ENCODE measurements at regions not wholly inside any gene's neighbourhood (a gene's known extent, or its start where the extent isn't known, plus 50 kb on each side); places are given as distances from the start of the nearest gene placed in this dataset.

DNA sequence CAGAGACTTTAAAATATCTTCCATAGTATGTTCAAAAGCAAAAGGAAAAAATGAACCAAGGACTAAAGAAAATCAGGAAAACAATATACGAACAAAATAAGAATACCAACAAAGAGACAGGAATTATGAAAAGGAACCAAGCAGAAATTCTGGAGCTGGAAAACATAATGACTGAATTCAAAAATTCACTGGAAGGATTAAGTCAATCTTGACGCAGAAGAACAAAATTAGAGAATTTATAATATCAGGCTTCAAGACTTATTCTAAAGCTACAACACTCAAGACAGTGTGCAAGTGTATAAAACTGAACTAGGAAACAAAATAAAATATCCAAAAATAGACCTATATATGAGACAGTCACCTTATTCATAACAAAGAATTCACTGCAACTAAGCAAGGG, 56.9 kb upstream of the GYPC start:
- TF ChIP-seq, protein P1, sequence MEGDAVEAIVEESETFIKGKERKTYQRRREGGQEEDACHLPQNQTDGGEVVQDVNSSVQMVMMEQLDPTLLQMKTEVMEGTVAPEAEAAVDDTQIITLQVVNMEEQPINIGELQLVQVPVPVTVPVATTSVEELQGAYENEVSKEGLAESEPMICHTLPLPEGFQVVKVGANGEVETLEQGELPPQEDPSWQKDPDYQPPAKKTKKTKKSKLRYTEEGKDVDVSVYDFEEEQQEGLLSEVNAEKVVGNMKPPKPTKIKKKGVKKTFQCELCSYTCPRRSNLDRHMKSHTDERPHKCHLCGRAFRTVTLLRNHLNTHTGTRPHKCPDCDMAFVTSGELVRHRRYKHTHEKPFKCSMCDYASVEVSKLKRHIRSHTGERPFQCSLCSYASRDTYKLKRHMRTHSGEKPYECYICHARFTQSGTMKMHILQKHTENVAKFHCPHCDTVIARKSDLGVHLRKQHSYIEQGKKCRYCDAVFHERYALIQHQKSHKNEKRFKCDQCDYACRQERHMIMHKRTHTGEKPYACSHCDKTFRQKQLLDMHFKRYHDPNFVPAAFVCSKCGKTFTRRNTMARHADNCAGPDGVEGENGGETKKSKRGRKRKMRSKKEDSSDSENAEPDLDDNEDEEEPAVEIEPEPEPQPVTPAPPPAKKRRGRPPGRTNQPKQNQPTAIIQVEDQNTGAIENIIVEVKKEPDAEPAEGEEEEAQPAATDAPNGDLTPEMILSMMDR (IDR thresholded peaks at IDR 0.05): no peak
- Histone ChIP-seq H3K36me3 (no peaks in the 10 kb centered on the region), H3K4me1 (no peaks in the 10 kb centered on the region), H3K9me3 (peaks cover 5% of the 10 kb centered on the region), H3K4me3 (no peak overlapping the region), H3K27me3 (no peaks in the 10 kb centered on the region), H3K27ac (no peak overlapping the region)
- no peak for ATAC-seq
- DNase-seq: no peak
- intact Hi-C loops (cut with DNase I): no loop called here

DNA sequence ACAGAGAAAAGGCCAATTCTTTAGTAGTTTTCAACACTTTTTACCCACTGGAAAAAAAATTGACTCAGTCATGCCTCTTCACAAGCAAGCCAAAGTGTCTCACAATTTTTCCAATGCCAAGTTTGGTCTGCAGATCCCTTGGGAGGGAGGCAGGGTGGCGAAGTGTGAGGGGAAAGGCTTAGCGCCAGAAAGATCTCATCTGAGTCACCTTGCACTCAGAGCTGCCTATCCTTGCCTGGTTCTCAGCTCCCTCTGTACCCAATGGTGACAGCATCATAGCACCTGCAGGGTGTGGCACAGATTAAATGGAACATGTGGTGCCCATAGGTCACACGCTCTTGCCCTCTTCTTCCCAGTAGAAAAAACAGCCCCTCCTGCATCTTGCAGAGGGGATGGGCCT, 55.2 kb upstream of the GYPC start:
- H3K4me1 ChIP-seq: no peaks in the 10 kb centered on the region
- no peaks in the 10 kb centered on the region for H3K36me3 ChIP-seq
- H3K27me3 ChIP-seq: no peaks in the 10 kb centered on the region
- H3K27ac ChIP-seq: no peak overlapping the region
- H3K9me3 ChIP-seq: peaks cover 5% of the 10 kb centered on the region
- TF ChIP-seq, protein P1 (IDR thresholded peaks at IDR 0.05): no peak
- no peak overlapping the region for H3K4me3 ChIP-seq
- no peak for DNase-seq
- intact Hi-C loops (cut with DNase I): no loop called here
- ATAC-seq: no peak

DNA sequence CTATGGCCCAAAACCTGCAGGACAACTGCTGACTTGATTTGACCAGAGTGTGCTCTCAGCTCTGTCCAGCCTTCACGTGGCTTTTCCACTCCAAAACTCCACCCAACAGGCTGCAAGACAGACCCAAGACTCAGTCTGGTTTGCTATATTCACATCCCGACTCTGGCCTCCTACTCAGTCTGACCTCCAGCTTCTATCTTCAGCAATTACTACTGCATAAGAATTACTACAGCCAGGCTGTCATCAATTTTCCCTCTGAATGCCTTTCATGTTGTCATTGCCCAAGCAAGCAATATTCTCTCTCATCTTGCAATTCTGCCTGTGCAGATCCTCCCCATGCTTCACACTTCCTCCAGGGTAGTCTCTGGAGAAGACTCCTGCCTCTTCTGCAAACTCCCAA, 53.6 kb upstream of the GYPC start:
- H3K9me3 ChIP-seq: peaks cover 5% of the 10 kb centered on the region
- intact Hi-C loops (cut with DNase I): no loop called here
- no peaks in the 10 kb centered on the region for H3K27me3 ChIP-seq
- TF ChIP-seq, protein P1 (IDR thresholded peaks at IDR 0.05): no peak
- no peaks in the 10 kb centered on the region for H3K36me3 ChIP-seq
- no peak overlapping the region for H3K27ac ChIP-seq
- DNase-seq: no peak
- no peak for ATAC-seq
- no peaks in the 10 kb centered on the region for H3K4me1 ChIP-seq
- no peak overlapping the region for H3K4me3 ChIP-seq

Data from upper lobe of right lung (tissue), 1 donor.